Stomach (tissue), 8 donors: ENCODE measurements at regions not wholly inside any gene's neighbourhood (a gene's known extent, or its start where the extent isn't known, plus 50 kb on each side); places are given as distances from the start of the nearest gene placed in this dataset.
"Not testable (repeated sequence)": the region's sequence is repeated elsewhere in the genome, so short reads cannot be mapped to it uniquely, and the experiment has no call there.

ENCODE experiments used
- DNase-seq, 2 donors: peaks; one replicate each; pipeline versions ENCODE4 v3.0.0 to v3.0.0-alpha.2; 2013 to 2019
- H3K27ac ChIP-seq, 5 donors: fragments of 200-600 bp in 4 of 5; sonication (generic) in 4 of 5; one replicate each; pipeline ENCODE4 v1.5.1; 2013 to 2019; ENCODE audit warnings: mild to moderate bottlenecking in 1 of 5, moderate library complexity in 1 of 5
- H3K27me3 ChIP-seq, 3 donors: fragments of 200-600 bp; sonication (generic); one replicate each; pipeline ENCODE4 v1.5.1; 2017 to 2019; ENCODE audit warnings: mixed run types in 1 of 3
- H3K36me3 ChIP-seq, 4 donors: fragments of 200-600 bp; sonication (generic); 1 replicate in 3 of 4; 2 replicates in 1 of 4; pipeline ENCODE4 v1.5.1; 2016 to 2019
- H3K4me1 ChIP-seq, 4 donors: fragments of 200-600 bp; sonication (generic); one replicate each; pipeline ENCODE4 v1.5.1; 2016 to 2019
- H3K4me3 ChIP-seq, 4 donors: fragments of 200-600 bp; sonication (generic) in 3 of 4; one replicate each; pipeline ENCODE4 v1.5.1; 2016 to 2019; ENCODE audit warnings: mild to moderate bottlenecking in 1 of 4
- H3K9me3 ChIP-seq, 4 donors: fragments of 200-600 bp; sonication (generic); one replicate each; pipeline ENCODE4 v1.5.1; 2016 to 2019
- EP300 ChIP-seq: sonication (generic); formaldehyde crosslinking; IDR thresholded peaks from one replicate; pipeline ENCODE4 v1.6.1; 2017; ENCODE audit warnings: antibody characterized with exemption
- POLR2A ChIP-seq, 4 donors: fragments of 450-650 bp; IDR thresholded peaks; one replicate each; pipeline ENCODE4 v1.6.1; 2016; ENCODE audit warnings: antibody characterized with exemption in 4 of 4, control low read depth in 2 of 4, mild to moderate bottlenecking in 1 of 4, moderate library complexity in 1 of 4
- POLR2AphosphoS5 ChIP-seq, 3 donors: sonication (generic); formaldehyde crosslinking; IDR thresholded peaks; one replicate each; pipeline ENCODE4 v1.6.1; 2016; ENCODE audit warnings: antibody characterized with exemption in 3 of 3
- WGBS, 5 donors: extraction: QIAGEN DNeasy Blood & Tissue Kit in 3 of 5; methylation state at CpG; one replicate each; pipeline versions ENCODE4 v1.1.5 to v1.1.7; 2013 to 2018; 5-methylcytosine and 5-hydroxymethylcytosine counted together
- intact Hi-C: fragments of 100-400 bp; cut with DNase I; formaldehyde crosslinking; loops from one replicate; pipeline ENCODE4 v1.15.1; 2023; ENCODE audit warnings: low total_unique reads
- TF ChIP-seq, protein P1 (sequence below), 7 experiments: fragments of 450-650 bp in 4 of 7; fragments of 200-600 bp in 3 of 7; sonication (generic) in 3 of 7; IDR thresholded peaks; one replicate each; pipeline ENCODE4 v1.5.1; 2016 to 2019; ENCODE audit warnings: antibody characterized with exemption in 7 of 7, control low read depth in 2 of 7, mild to moderate bottlenecking in 1 of 7
- donor health status: healthy with polysubstance abuse.
- donor health status: Bipolar disorder and iron deficiency.
- donor health status: healthy.

DNA sequence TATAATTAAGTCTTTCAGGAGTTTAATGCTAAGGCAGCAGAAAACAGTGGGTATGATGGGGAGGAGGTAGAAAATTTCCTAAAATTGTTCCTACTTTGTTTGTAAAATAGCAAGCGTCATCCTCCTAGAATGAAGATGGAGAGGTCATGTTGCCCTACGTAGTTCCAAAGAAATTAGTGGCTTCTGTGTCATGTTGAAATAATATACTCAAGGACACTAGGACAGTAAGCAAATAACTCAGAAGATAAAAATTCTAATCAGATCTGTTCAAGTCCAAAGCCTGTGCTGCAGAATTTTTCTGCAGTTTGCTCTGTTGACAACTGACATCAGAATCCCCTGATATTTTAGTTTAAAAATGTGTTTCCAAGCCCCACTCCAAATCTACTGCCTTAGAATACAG is 486.3 kb downstream of the DIRAS2 start:
- H3K27me3 ChIP-seq: peaks cover 0 to 6% (median 0%) of the 10 kb centered on the region in 3 donors
- no peak for DNase-seq
- no peaks in the 10 kb centered on the region for H3K36me3 ChIP-seq
- no peaks in the 10 kb centered on the region for H3K4me1 ChIP-seq
- intact Hi-C loops: no loop called here
- no peak overlapping the region for H3K4me3 ChIP-seq
- no peaks in the 10 kb centered on the region for H3K9me3 ChIP-seq
- H3K27ac ChIP-seq: no peak overlapping the region
- WGBS, 5 donors: 57 to 76% (median 69%) methylated on average over 2 of the region's 2 CpGs
- no peak for TF ChIP-seq POLR2AphosphoS5 (IDR thresholded peaks at IDR 0.05)
- TF ChIP-seq EP300: no peak
- TF ChIP-seq, protein P1, sequence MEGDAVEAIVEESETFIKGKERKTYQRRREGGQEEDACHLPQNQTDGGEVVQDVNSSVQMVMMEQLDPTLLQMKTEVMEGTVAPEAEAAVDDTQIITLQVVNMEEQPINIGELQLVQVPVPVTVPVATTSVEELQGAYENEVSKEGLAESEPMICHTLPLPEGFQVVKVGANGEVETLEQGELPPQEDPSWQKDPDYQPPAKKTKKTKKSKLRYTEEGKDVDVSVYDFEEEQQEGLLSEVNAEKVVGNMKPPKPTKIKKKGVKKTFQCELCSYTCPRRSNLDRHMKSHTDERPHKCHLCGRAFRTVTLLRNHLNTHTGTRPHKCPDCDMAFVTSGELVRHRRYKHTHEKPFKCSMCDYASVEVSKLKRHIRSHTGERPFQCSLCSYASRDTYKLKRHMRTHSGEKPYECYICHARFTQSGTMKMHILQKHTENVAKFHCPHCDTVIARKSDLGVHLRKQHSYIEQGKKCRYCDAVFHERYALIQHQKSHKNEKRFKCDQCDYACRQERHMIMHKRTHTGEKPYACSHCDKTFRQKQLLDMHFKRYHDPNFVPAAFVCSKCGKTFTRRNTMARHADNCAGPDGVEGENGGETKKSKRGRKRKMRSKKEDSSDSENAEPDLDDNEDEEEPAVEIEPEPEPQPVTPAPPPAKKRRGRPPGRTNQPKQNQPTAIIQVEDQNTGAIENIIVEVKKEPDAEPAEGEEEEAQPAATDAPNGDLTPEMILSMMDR (IDR thresholded peaks at IDR 0.05): no peak
- no peak for TF ChIP-seq POLR2A (IDR thresholded peaks at IDR 0.05)

DNA sequence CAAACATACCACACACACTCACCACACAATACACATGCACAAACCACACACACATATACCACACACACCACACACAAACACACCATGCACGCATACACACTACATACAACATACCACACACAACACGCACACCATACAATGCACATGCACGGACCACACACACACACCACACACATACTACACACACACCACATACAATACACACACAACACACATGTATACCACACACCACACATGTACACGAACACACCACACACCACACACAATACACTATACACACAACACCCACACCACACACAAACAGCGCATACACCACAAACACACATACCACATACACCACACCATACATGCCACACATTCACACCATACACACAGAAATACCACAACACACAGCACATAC is 480.3 kb downstream of the DIRAS2 start:
- H3K4me3 ChIP-seq: no peak overlapping the region
- no peak for TF ChIP-seq POLR2A (IDR thresholded peaks at IDR 0.05)
- TF ChIP-seq EP300: no peak
- TF ChIP-seq POLR2AphosphoS5 (IDR thresholded peaks at IDR 0.05): no peak
- TF ChIP-seq, protein P1 (IDR thresholded peaks at IDR 0.05): no peak
- intact Hi-C loops: no loop called here
- no peak overlapping the region for H3K27ac ChIP-seq
- WGBS, 5 donors: 89 to 96% (median 95%) methylated on average over 5 of the region's 5 CpGs
- no peak for DNase-seq
- no peaks in the 10 kb centered on the region for H3K9me3 ChIP-seq
- peaks cover 0 to 6% (median 0%) of the 10 kb centered on the region in 3 donors for H3K27me3 ChIP-seq
- no peaks in the 10 kb centered on the region for H3K36me3 ChIP-seq
- H3K4me1 ChIP-seq: peaks cover 0 to 16% (median 0%) of the 10 kb centered on the region in 4 donors

DNA sequence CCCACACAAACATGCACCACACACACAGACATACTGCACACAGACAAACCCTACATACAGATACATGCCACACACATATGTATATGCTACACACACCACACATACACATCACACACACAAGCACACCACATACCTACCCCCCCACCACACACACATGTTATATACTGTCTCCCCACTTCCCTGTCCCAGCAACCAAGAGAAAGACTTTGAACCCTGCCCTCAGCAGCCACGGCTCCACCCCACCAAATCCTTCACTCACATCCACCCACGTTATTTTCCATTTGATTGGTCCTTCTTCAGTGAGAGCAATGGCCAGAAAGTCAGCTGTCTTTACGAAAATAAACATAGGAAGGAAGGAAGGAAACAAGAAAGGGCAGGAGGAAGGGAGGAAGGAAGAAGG is 479.8 kb downstream of the DIRAS2 start:
- peaks cover 0 to 16% (median 1%) of the 10 kb centered on the region in 4 donors for H3K4me1 ChIP-seq
- H3K9me3 ChIP-seq: no peaks in the 10 kb centered on the region
- no peak overlapping the region for H3K27ac ChIP-seq
- no peak for DNase-seq
- H3K4me3 ChIP-seq: no peak overlapping the region
- TF ChIP-seq EP300: no peak
- TF ChIP-seq, protein P1 (IDR thresholded peaks at IDR 0.05): no peak
- no peak for TF ChIP-seq POLR2AphosphoS5 (IDR thresholded peaks at IDR 0.05)
- TF ChIP-seq POLR2A (IDR thresholded peaks at IDR 0.05): no peak
- intact Hi-C loops: no loop called here
- peaks cover 0 to 6% (median 0%) of the 10 kb centered on the region in 3 donors for H3K27me3 ChIP-seq
- no peaks in the 10 kb centered on the region for H3K36me3 ChIP-seq
- WGBS, 5 donors: 32 to 65% (median 60%) methylated on average over 3 of the region's 3 CpGs

DNA sequence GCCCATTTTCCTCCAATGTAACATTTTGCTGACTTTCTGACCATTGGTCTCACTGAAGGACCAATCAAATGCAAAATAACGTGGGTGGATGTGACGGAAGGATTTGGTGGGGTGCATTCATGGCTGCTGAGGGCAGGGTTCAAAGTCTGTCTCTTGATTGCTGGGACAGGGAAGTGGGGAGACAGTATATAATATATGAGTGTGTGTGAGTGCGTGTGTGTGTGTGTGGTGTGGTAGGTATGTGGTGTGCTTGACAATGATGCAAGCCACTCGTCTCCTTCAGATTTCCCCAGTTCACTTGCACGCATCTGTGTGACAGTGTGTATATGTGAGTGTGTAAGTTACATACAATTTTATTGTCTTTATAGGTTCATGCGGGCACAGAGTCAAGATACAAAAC is 477.3 kb downstream of the DIRAS2 start:
- DNase-seq: no peak
- H3K4me1 ChIP-seq: peaks cover 0 to 16% (median 2%) of the 10 kb centered on the region in 4 donors
- H3K27ac ChIP-seq: no peak overlapping the region
- no peaks in the 10 kb centered on the region for H3K9me3 ChIP-seq
- H3K27me3 ChIP-seq: no peaks in the 10 kb centered on the region
- no peak overlapping the region for H3K4me3 ChIP-seq
- no peaks in the 10 kb centered on the region for H3K36me3 ChIP-seq
- intact Hi-C loops: no loop called here
- WGBS, 5 donors: 64 to 85% (median 78%) methylated on average over 6 of the region's 6 CpGs
- TF ChIP-seq, protein P1 (IDR thresholded peaks at IDR 0.05): no peak
- TF ChIP-seq EP300 (no peak), POLR2AphosphoS5 (IDR thresholded peaks at IDR 0.05) (no peak), POLR2A (IDR thresholded peaks at IDR 0.05) (no peak)

DNA sequence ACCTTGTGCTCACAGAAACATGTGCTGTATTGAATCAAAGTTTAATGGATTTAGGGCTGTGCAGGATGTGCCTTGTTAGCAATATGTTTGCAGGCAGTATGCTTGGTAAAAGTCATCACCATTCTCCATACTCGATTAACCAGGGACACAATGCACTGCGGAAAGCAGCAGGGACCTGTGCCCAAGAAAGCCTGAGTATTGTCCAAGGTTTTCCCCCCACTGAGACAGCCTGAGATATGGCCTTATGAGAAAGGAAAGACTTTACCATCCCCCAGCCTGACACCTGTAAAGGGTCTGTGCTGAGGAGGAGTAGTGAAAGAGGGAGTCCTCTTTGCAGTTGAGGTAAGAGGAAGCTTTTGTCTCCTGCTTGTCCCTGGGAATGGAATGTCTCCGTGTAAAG is 476.2 kb downstream of the DIRAS2 start:
- H3K4me3 ChIP-seq, DNase-seq, H3K27ac ChIP-seq, intact Hi-C loops, H3K9me3 ChIP-seq, H3K36me3 ChIP-seq, H3K27me3 ChIP-seq: not testable (repeated sequence)
- peaks cover 0 to 16% (median 2%) of the 10 kb centered on the region in 4 donors for H3K4me1 ChIP-seq
- WGBS, 5 donors: 54 to 70% (median 55%) methylated on average over 3 of the region's 3 CpGs
